ENCODE measurements at regions not wholly inside any gene's neighbourhood (a gene's known extent, or its start where the extent isn't known, plus 50 kb on each side); places are given as distances from the start of the nearest gene placed in this dataset.

DNA sequence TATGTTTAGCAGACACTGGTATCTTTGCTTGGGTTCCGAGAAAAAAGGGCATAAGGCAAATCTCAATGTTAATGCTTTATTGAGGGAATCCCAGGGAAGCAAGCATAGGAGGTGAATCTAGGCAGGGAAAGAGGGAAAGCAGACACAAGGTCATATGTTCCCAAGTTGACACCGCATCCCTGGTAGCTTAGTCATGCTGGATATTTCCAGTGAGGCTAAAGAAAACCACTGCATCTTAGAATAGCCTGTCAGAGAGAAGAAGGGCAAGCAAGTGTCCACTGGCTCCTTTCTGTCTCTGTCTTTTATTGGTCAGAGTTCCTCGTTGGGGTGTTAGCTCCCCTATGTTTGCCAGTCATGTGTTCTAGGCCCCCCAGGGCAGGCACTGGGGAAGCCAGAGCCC lies 104.7 kb downstream of the NKX6-1 start:
- Histone ChIP-seq H3K4me3 (no peak overlapping the region), H3K4me2 (ENCODE audit: control insufficient read depth, insufficient read depth) (no peak overlapping the region), H2AFZ (ENCODE audit: control insufficient read depth, low read depth, low read length) (no peak overlapping the region), H4K20me1 (ENCODE audit: control insufficient read depth, insufficient read depth) (no peaks in the 10 kb centered on the region), H3K9ac (ENCODE audit: control insufficient read depth, insufficient read depth, low read length) (no peak overlapping the region), H3K27ac (ENCODE audit: control insufficient read depth, insufficient read depth) (no peak overlapping the region), H3K36me3 (ENCODE audit: control insufficient read depth in 2 of 2, insufficient read depth in 2 of 2, low read length in 1 of 2) (no peaks in the 10 kb centered on the region), H3K4me1 (ENCODE audit: control insufficient read depth, insufficient read depth, low read length) (no peaks in the 10 kb centered on the region), H3K79me2 (ENCODE audit: control insufficient read depth, insufficient read depth, low read length) (no peaks in the 10 kb centered on the region), H3K9me3 (replicated peaks; ENCODE audit: control insufficient read depth, insufficient read depth, low read length) (no peaks in the 10 kb centered on the region), H3K27me3 (replicated peaks in 1 of 2; ENCODE audit: control insufficient read depth in 2 of 2, insufficient read depth in 2 of 2, low read length in 1 of 2) (no peaks in the 10 kb centered on the region)
- in situ Hi-C loops (cut with MboI), result no loop called here
- CTCF ChIA-PET, result no interaction called here
- POLR2A ChIA-PET, result no interaction called here
- no peak for ATAC-seq
- SMC1A ChIA-PET (ENCODE audit: uncharacterized antibody, unreplicated experiment), result no interaction called here
- TF ChIP-seq RB1 (IDR thresholded peaks at IDR 0.05; ENCODE audit: borderline replicate concordance), result no peak
- no peak for TF ChIP-seq PAX5 (IDR thresholded peaks at IDR 0.05; ENCODE audit: borderline replicate concordance, low read depth, low read length)
- no peak for TF ChIP-seq CREM (IDR thresholded peaks at IDR 0.05; ENCODE audit: low read depth)
- no peak for TF ChIP-seq SP1 (IDR thresholded peaks at IDR 0.05; ENCODE audit: low read depth, low read length)
- TF ChIP-seq PAX8 (IDR thresholded peaks at IDR 0.05), result no peak
- no peak for TF ChIP-seq SRF (IDR thresholded peaks at IDR 0.05; ENCODE audit: low read depth in 2 of 2, low read length in 2 of 2)
- no peak for TF ChIP-seq ZNF384 (IDR thresholded peaks at IDR 0.05; ENCODE audit: borderline replicate concordance, low read depth, low read length)
- TF ChIP-seq SIN3A (IDR thresholded peaks at IDR 0.05; ENCODE audit: low read depth, low read length), result no peak
- no peak for TF ChIP-seq EGR1 (IDR thresholded peaks at IDR 0.05; ENCODE audit: borderline replicate concordance in 1 of 2, low read depth in 2 of 2, low read length in 2 of 2)
- TF ChIP-seq, protein P1, sequence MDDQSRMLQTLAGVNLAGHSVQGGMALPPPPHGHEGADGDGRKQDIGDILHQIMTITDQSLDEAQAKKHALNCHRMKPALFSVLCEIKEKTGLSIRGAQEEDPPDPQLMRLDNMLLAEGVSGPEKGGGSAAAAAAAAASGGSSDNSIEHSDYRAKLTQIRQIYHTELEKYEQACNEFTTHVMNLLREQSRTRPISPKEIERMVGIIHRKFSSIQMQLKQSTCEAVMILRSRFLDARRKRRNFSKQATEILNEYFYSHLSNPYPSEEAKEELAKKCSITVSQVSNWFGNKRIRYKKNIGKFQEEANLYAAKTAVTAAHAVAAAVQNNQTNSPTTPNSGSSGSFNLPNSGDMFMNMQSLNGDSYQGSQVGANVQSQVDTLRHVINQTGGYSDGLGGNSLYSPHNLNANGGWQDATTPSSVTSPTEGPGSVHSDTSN (IDR thresholded peaks at IDR 0.05; ENCODE audit: insufficient replicate concordance, low read depth, low read length), result no peak
- no peak for TF ChIP-seq MEF2B (IDR thresholded peaks at IDR 0.05; ENCODE audit: partially characterized antibody, poor library complexity, severe bottlenecking)
- TF ChIP-seq ZSCAN29 (IDR thresholded peaks at IDR 0.05), result no peak
- TF ChIP-seq HCFC1 (IDR thresholded peaks at IDR 0.05; ENCODE audit: low read length), result no peak
- no peak for TF ChIP-seq TAF1 (IDR thresholded peaks at IDR 0.05; ENCODE audit: borderline replicate concordance, low read depth, low read length)
- TF ChIP-seq TCF12 (IDR thresholded peaks at IDR 0.05; ENCODE audit: low read depth, low read length), result no peak
- no peak for TF ChIP-seq WRNIP1 (IDR thresholded peaks at IDR 0.05; ENCODE audit: borderline replicate concordance, low read depth, low read length)
- TF ChIP-seq NBN (IDR thresholded peaks at IDR 0.05), result no peak
- TF ChIP-seq JUNB (IDR thresholded peaks at IDR 0.05), result no peak
- BruUV-seq (replicated peaks), result no TSS peak
- FAIRE-seq, result no peak
- intact Hi-C loops (cut with micrococcal nuclease; ENCODE audit: unreplicated experiment), result no loop called here
- WGBS (ENCODE audit: insufficient coverage, insufficient replicate concordance, low lambda C conversion rate, missing lambda C conversion rate), result 29% methylated on average over 3 of the region's 3 CpGs
- RAD21 ChIA-PET (ENCODE audit: unreplicated experiment), result no interaction called here
- DNase-seq (ENCODE audit: low read depth, low spot score), result no peak
